ENCODE measurements at regions not wholly inside any gene's neighbourhood (a gene's known extent, or its start where the extent isn't known, plus 50 kb on each side); places are given as distances from the start of the nearest gene placed in this dataset.
"Not testable (repeated sequence)": the region's sequence is repeated elsewhere in the genome, so short reads cannot be mapped to it uniquely, and the experiment has no call there.

GRCh38 chr7:53491051-53491450, 455.6 kb downstream of the POM121L12 start:
- H3K27me3 ChIP-seq (ENCODE audit: control insufficient read depth, insufficient read depth, low read length) = no peaks in the 10 kb centered on the region
- DNase-seq (ENCODE audit: low read depth, low spot score) = no peak
- H3K27ac ChIP-seq (ENCODE audit: low read length) = no peak overlapping the region
- H3K9me3 ChIP-seq (ENCODE audit: control insufficient read depth, insufficient read depth, low read length) = no peaks in the 10 kb centered on the region
- no peaks in the 10 kb centered on the region for H3K36me3 ChIP-seq (ENCODE audit: control insufficient read depth, insufficient read depth, low read length)
- no peaks in the 10 kb centered on the region for H3K4me1 ChIP-seq (ENCODE audit: control insufficient read depth, insufficient read depth, low read length)
- WGBS (ENCODE audit: insufficient coverage, insufficient read length) = no CpG with 5 or more reads among the region's 6 CpGs
- no peak overlapping the region for H3K4me3 ChIP-seq (ENCODE audit: low read length)

GRCh38 chr7:53495181-53495580, 459.7 kb downstream of the POM121L12 start:
- not testable (repeated sequence) for H3K27me3 ChIP-seq (ENCODE audit: control insufficient read depth, insufficient read depth, low read length); H3K4me3 ChIP-seq (ENCODE audit: low read length); H3K9me3 ChIP-seq (ENCODE audit: control insufficient read depth, insufficient read depth, low read length); H3K4me1 ChIP-seq (ENCODE audit: control insufficient read depth, insufficient read depth, low read length); DNase-seq (ENCODE audit: low read depth, low spot score); H3K27ac ChIP-seq (ENCODE audit: low read length); H3K36me3 ChIP-seq (ENCODE audit: control insufficient read depth, insufficient read depth, low read length)
- no CpG with 5 or more reads among the region's 20 CpGs for WGBS (ENCODE audit: insufficient coverage, insufficient read length)

- H3K27ac ChIP-seq (ENCODE audit: low read length) = no peak overlapping the region
- DNase-seq (ENCODE audit: low read depth, low spot score) = no peak
- H3K27me3 ChIP-seq (ENCODE audit: control insufficient read depth, insufficient read depth, low read length) = no peaks in the 10 kb centered on the region
- H3K4me3 ChIP-seq (ENCODE audit: low read length) = no peak overlapping the region
- H3K9me3 ChIP-seq (ENCODE audit: control insufficient read depth, insufficient read depth, low read length) = no peaks in the 10 kb centered on the region
- H3K4me1 ChIP-seq (ENCODE audit: control insufficient read depth, insufficient read depth, low read length) = no peaks in the 10 kb centered on the region
- H3K36me3 ChIP-seq (ENCODE audit: control insufficient read depth, insufficient read depth, low read length) = no peaks in the 10 kb centered on the region
- no CpG with 5 or more reads among the region's 1 CpG for WGBS (ENCODE audit: insufficient coverage, insufficient read length)
Observed at GRCh38 chr7:53500076-53500475, 464.6 kb downstream of the POM121L12 start.

- H3K27ac ChIP-seq (ENCODE audit: low read length) = no peak overlapping the region
- no peaks in the 10 kb centered on the region for H3K4me1 ChIP-seq (ENCODE audit: control insufficient read depth, insufficient read depth, low read length)
- H3K4me3 ChIP-seq (ENCODE audit: low read length) = no peak overlapping the region
- H3K36me3 ChIP-seq (ENCODE audit: control insufficient read depth, insufficient read depth, low read length) = no peaks in the 10 kb centered on the region
- WGBS (ENCODE audit: insufficient coverage, insufficient read length) = no CpG with 5 or more reads among the region's 3 CpGs
- no peaks in the 10 kb centered on the region for H3K9me3 ChIP-seq (ENCODE audit: control insufficient read depth, insufficient read depth, low read length)
- no peak for DNase-seq (ENCODE audit: low read depth, low spot score)
- H3K27me3 ChIP-seq (ENCODE audit: control insufficient read depth, insufficient read depth, low read length) = no peaks in the 10 kb centered on the region
Observed at GRCh38 chr7:53504914-53505313, 469.5 kb downstream of the POM121L12 start.

- H3K36me3 ChIP-seq (ENCODE audit: control insufficient read depth, insufficient read depth, low read length) = no peaks in the 10 kb centered on the region
- H3K27me3 ChIP-seq (ENCODE audit: control insufficient read depth, insufficient read depth, low read length) = no peaks in the 10 kb centered on the region
- H3K4me1 ChIP-seq (ENCODE audit: control insufficient read depth, insufficient read depth, low read length) = no peaks in the 10 kb centered on the region
- H3K27ac ChIP-seq (ENCODE audit: low read length) = no peak overlapping the region
- DNase-seq (ENCODE audit: low read depth, low spot score) = no peak
- H3K4me3 ChIP-seq (ENCODE audit: low read length) = no peak overlapping the region
- H3K9me3 ChIP-seq (ENCODE audit: control insufficient read depth, insufficient read depth, low read length) = no peaks in the 10 kb centered on the region
Observed at GRCh38 chr7:53518319-53518718, 482.9 kb downstream of the POM121L12 start.

- WGBS (ENCODE audit: insufficient coverage, insufficient read length) = no CpG with 5 or more reads among the region's 5 CpGs
- Histone ChIP-seq H3K4me1 (ENCODE audit: control insufficient read depth, insufficient read depth, low read length) (no peaks in the 10 kb centered on the region), H3K36me3 (ENCODE audit: control insufficient read depth, insufficient read depth, low read length) (no peaks in the 10 kb centered on the region), H3K9me3 (ENCODE audit: control insufficient read depth, insufficient read depth, low read length) (no peaks in the 10 kb centered on the region), H3K27ac (ENCODE audit: low read length) (no peak overlapping the region), H3K27me3 (ENCODE audit: control insufficient read depth, insufficient read depth, low read length) (no peaks in the 10 kb centered on the region), H3K4me3 (ENCODE audit: low read length) (no peak overlapping the region)
- no peak for DNase-seq (ENCODE audit: low read depth, low spot score)
Observed at GRCh38 chr7:53520841-53521240, 485.4 kb downstream of the POM121L12 start.

GRCh38 chr7:53521638-53522184, 486.3 kb downstream of the POM121L12 start:
- Histone ChIP-seq H3K9me3 (ENCODE audit: control insufficient read depth, insufficient read depth, low read length) (no peaks in the 10 kb centered on the region), H3K27me3 (ENCODE audit: control insufficient read depth, insufficient read depth, low read length) (no peaks in the 10 kb centered on the region), H3K36me3 (ENCODE audit: control insufficient read depth, insufficient read depth, low read length) (no peaks in the 10 kb centered on the region), H3K4me1 (ENCODE audit: control insufficient read depth, insufficient read depth, low read length) (no peaks in the 10 kb centered on the region), H3K27ac (ENCODE audit: low read length) (no peak overlapping the region), H3K4me3 (ENCODE audit: low read length) (no peak overlapping the region)
- DNase-seq (ENCODE audit: low read depth, low spot score) = no peak
- WGBS (ENCODE audit: insufficient coverage, insufficient read length) = no CpG with 5 or more reads among the region's 1 CpG

- Histone ChIP-seq H3K4me3 (ENCODE audit: low read length) (no peak overlapping the region), H3K27ac (ENCODE audit: low read length) (no peak overlapping the region), H3K36me3 (ENCODE audit: control insufficient read depth, insufficient read depth, low read length) (no peaks in the 10 kb centered on the region), H3K9me3 (ENCODE audit: control insufficient read depth, insufficient read depth, low read length) (no peaks in the 10 kb centered on the region), H3K4me1 (ENCODE audit: control insufficient read depth, insufficient read depth, low read length) (no peaks in the 10 kb centered on the region), H3K27me3 (ENCODE audit: control insufficient read depth, insufficient read depth, low read length) (no peaks in the 10 kb centered on the region)
- no peak for DNase-seq (ENCODE audit: low read depth, low spot score)
- WGBS (ENCODE audit: insufficient coverage, insufficient read length) = no CpG with 5 or more reads among the region's 3 CpGs
Observed at GRCh38 chr7:53539558-53539957, 504.1 kb downstream of the POM121L12 start.

GRCh38 chr7:53541475-53541874, 506.0 kb downstream of the POM121L12 start:
- H3K4me3 ChIP-seq (ENCODE audit: low read length) = no peak overlapping the region
- H3K27me3 ChIP-seq (ENCODE audit: control insufficient read depth, insufficient read depth, low read length) = no peaks in the 10 kb centered on the region
- no peak overlapping the region for H3K27ac ChIP-seq (ENCODE audit: low read length)
- no peaks in the 10 kb centered on the region for H3K4me1 ChIP-seq (ENCODE audit: control insufficient read depth, insufficient read depth, low read length)
- no peaks in the 10 kb centered on the region for H3K36me3 ChIP-seq (ENCODE audit: control insufficient read depth, insufficient read depth, low read length)
- WGBS (ENCODE audit: insufficient coverage, insufficient read length) = no CpG with 5 or more reads among the region's 2 CpGs
- no peak for DNase-seq (ENCODE audit: low read depth, low spot score)
- no peaks in the 10 kb centered on the region for H3K9me3 ChIP-seq (ENCODE audit: control insufficient read depth, insufficient read depth, low read length)

GRCh38 chr7:53542157-53542556, 506.7 kb downstream of the POM121L12 start:
- H3K9me3 ChIP-seq (ENCODE audit: control insufficient read depth, insufficient read depth, low read length) = no peaks in the 10 kb centered on the region
- no peak overlapping the region for H3K27ac ChIP-seq (ENCODE audit: low read length)
- no peaks in the 10 kb centered on the region for H3K4me1 ChIP-seq (ENCODE audit: control insufficient read depth, insufficient read depth, low read length)
- DNase-seq (ENCODE audit: low read depth, low spot score) = no peak
- H3K27me3 ChIP-seq (ENCODE audit: control insufficient read depth, insufficient read depth, low read length) = no peaks in the 10 kb centered on the region
- WGBS (ENCODE audit: insufficient coverage, insufficient read length) = no CpG with 5 or more reads among the region's 5 CpGs
- no peaks in the 10 kb centered on the region for H3K36me3 ChIP-seq (ENCODE audit: control insufficient read depth, insufficient read depth, low read length)
- no peak overlapping the region for H3K4me3 ChIP-seq (ENCODE audit: low read length)
